ENCODE measurements at regions not wholly inside any gene's neighbourhood (a gene's known extent, or its start where the extent isn't known, plus 50 kb on each side); places are given as distances from the start of the nearest gene placed in this dataset.

GRCh38 chr4:165740911-165741310, 132.1 kb upstream of the TLL1 start:
- H3K4me2 ChIP-seq (ENCODE audit: control insufficient read depth, extremely low read depth, insufficient read depth, low read depth, low read length): peak overlapping the region; percentile 11
- no peak overlapping the region for H3K4me3 ChIP-seq (ENCODE audit: control insufficient read depth in 2 of 3, extremely low read depth in 1 of 3, insufficient read depth in 2 of 3, low read depth in 1 of 3, low read length in 3 of 3)
- no peaks in the 10 kb centered on the region for H4K20me1 ChIP-seq (ENCODE audit: control insufficient read depth, extremely low read depth, insufficient read depth, low read length)
- H3K27ac ChIP-seq (ENCODE audit: control insufficient read depth, insufficient read depth, low read length): no peak overlapping the region
- TF ChIP-seq CTCF (optimal IDR thresholded peaks at IDR 0.05 in 1 of 3, IDR thresholded peaks at IDR 0.05 in 1 of 3, conservative IDR thresholded peaks at IDR 0.05 in 1 of 3; ENCODE audit: extremely low read depth in 1 of 3, insufficient read depth in 2 of 3, low read length in 3 of 3): no peak
- TF ChIP-seq EZH2 (IDR thresholded peaks at IDR 0.05; ENCODE audit: low read length): no peak
- H3K36me3 ChIP-seq (ENCODE audit: control insufficient read depth in 2 of 2, extremely low read depth in 1 of 2, insufficient read depth in 2 of 2, low read length in 2 of 2): no peaks in the 10 kb centered on the region
- H3K9me1 ChIP-seq (ENCODE audit: control insufficient read depth, extremely low read depth, insufficient read depth, low read length): no peaks in the 10 kb centered on the region
- H2AFZ ChIP-seq (ENCODE audit: control insufficient read depth, low read length): peak overlapping the region; percentile 20
- H3K27me3 ChIP-seq (ENCODE audit: control insufficient read depth, extremely low read depth, insufficient read depth, low read length): no peaks in the 10 kb centered on the region
- dilution Hi-C loops (cut with MboI; ENCODE audit: extremely low pct_ligation_motif_present, low sequenced_read_pairs): no loop called here
- no peaks in the 10 kb centered on the region for H3K79me2 ChIP-seq (ENCODE audit: control insufficient read depth, insufficient read depth, low read length)
- peaks cover 18% of the 10 kb centered on the region for H3K4me1 ChIP-seq (ENCODE audit: control insufficient read depth, extremely low read depth, insufficient read depth, low read length)
- no peak for FAIRE-seq
- DNase-seq (ENCODE audit: low read depth, low spot score): no peak
- no peak overlapping the region for H3K9ac ChIP-seq (ENCODE audit: control insufficient read depth, extremely low read depth, insufficient read depth, low read length)
- no peaks in the 10 kb centered on the region for H3K9me3 ChIP-seq (ENCODE audit: control insufficient read depth, low read depth, low read length)

GRCh38 chr4:165743422-165743821, 129.6 kb upstream of the TLL1 start:
- Histone ChIP-seq H3K9me3 (ENCODE audit: control insufficient read depth, low read depth, low read length) (no peaks in the 10 kb centered on the region), H3K4me2 (ENCODE audit: control insufficient read depth, extremely low read depth, insufficient read depth, low read depth, low read length) (no peak overlapping the region), H3K9me1 (ENCODE audit: control insufficient read depth, extremely low read depth, insufficient read depth, low read length) (no peaks in the 10 kb centered on the region), H2AFZ (ENCODE audit: control insufficient read depth, low read length) (no peak overlapping the region), H4K20me1 (ENCODE audit: control insufficient read depth, extremely low read depth, insufficient read depth, low read length) (no peaks in the 10 kb centered on the region), H3K4me3 (ENCODE audit: control insufficient read depth in 2 of 3, extremely low read depth in 1 of 3, insufficient read depth in 2 of 3, low read depth in 1 of 3, low read length in 3 of 3) (no peak overlapping the region), H3K36me3 (ENCODE audit: control insufficient read depth in 2 of 2, extremely low read depth in 1 of 2, insufficient read depth in 2 of 2, low read length in 2 of 2) (no peaks in the 10 kb centered on the region), H3K27me3 (ENCODE audit: control insufficient read depth, extremely low read depth, insufficient read depth, low read length) (no peaks in the 10 kb centered on the region), H3K27ac (ENCODE audit: control insufficient read depth, insufficient read depth, low read length) (no peak overlapping the region), H3K79me2 (ENCODE audit: control insufficient read depth, insufficient read depth, low read length) (no peaks in the 10 kb centered on the region), H3K9ac (ENCODE audit: control insufficient read depth, extremely low read depth, insufficient read depth, low read length) (no peak overlapping the region), H3K4me1 (ENCODE audit: control insufficient read depth, extremely low read depth, insufficient read depth, low read length) (peaks cover 12% of the 10 kb centered on the region)
- no peak for TF ChIP-seq EZH2 (IDR thresholded peaks at IDR 0.05; ENCODE audit: low read length)
- FAIRE-seq (no peak), DNase-seq (ENCODE audit: low read depth, low spot score) (no peak)
- dilution Hi-C loops (cut with MboI; ENCODE audit: extremely low pct_ligation_motif_present, low sequenced_read_pairs): no loop called here

GRCh38 chr4:165744370-165744769, 128.7 kb upstream of the TLL1 start:
- Histone ChIP-seq H3K79me2 (ENCODE audit: control insufficient read depth, insufficient read depth, low read length) (no peaks in the 10 kb centered on the region), H3K9me1 (ENCODE audit: control insufficient read depth, extremely low read depth, insufficient read depth, low read length) (no peaks in the 10 kb centered on the region), H3K27ac (ENCODE audit: control insufficient read depth, insufficient read depth, low read length) (no peak overlapping the region), H3K4me3 (ENCODE audit: control insufficient read depth in 2 of 3, extremely low read depth in 1 of 3, insufficient read depth in 2 of 3, low read depth in 1 of 3, low read length in 3 of 3) (no peak overlapping the region), H4K20me1 (ENCODE audit: control insufficient read depth, extremely low read depth, insufficient read depth, low read length) (no peaks in the 10 kb centered on the region), H3K4me2 (ENCODE audit: control insufficient read depth, extremely low read depth, insufficient read depth, low read depth, low read length) (no peak overlapping the region), H3K36me3 (ENCODE audit: control insufficient read depth in 2 of 2, extremely low read depth in 1 of 2, insufficient read depth in 2 of 2, low read length in 2 of 2) (no peaks in the 10 kb centered on the region), H3K9me3 (ENCODE audit: control insufficient read depth, low read depth, low read length) (no peaks in the 10 kb centered on the region), H2AFZ (ENCODE audit: control insufficient read depth, low read length) (no peak overlapping the region), H3K9ac (ENCODE audit: control insufficient read depth, extremely low read depth, insufficient read depth, low read length) (no peak overlapping the region), H3K27me3 (ENCODE audit: control insufficient read depth, extremely low read depth, insufficient read depth, low read length) (no peaks in the 10 kb centered on the region), H3K4me1 (ENCODE audit: control insufficient read depth, extremely low read depth, insufficient read depth, low read length) (peaks cover 3% of the 10 kb centered on the region)
- FAIRE-seq (no peak), DNase-seq (ENCODE audit: low read depth, low spot score) (no peak)
- TF ChIP-seq CTCF (optimal IDR thresholded peaks at IDR 0.05 in 1 of 3, IDR thresholded peaks at IDR 0.05 in 1 of 3, conservative IDR thresholded peaks at IDR 0.05 in 1 of 3; ENCODE audit: extremely low read depth in 1 of 3, insufficient read depth in 2 of 3, low read length in 3 of 3): no peak
- no peak for TF ChIP-seq EZH2 (IDR thresholded peaks at IDR 0.05; ENCODE audit: low read length)
- dilution Hi-C loops (cut with MboI; ENCODE audit: extremely low pct_ligation_motif_present, low sequenced_read_pairs): no loop called here
